ENCODE measurements at regions not wholly inside any gene's neighbourhood (a gene's known extent, or its start where the extent isn't known, plus 50 kb on each side); places are given as distances from the start of the nearest gene placed in this dataset.
"Not testable (repeated sequence)": the region's sequence is repeated elsewhere in the genome, so short reads cannot be mapped to it uniquely, and the experiment has no call there.

DNA sequence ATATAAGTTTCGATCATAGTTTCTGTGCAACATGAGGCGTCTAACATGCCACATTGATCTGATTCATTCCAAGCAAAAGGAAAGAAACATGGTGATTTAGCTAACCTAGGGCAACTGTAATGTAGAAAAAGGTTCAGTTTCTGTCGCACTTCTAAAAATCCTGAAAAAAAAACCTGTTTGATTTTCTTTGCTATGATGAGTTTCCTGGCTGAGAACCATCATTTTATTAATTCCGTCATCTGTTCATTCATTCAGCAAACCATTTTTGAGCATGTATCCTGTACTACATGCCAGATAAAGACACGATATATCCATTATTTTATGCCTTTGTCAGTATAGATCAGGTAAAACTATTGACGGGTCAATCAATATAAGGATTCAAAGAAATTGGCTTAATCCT lies 932.6 kb downstream of the GALC start:
- DNase-seq, result no peak

- DNase-seq, result no peak
These were observed 933.7 kb downstream of the GALC start for GRCh38 chr14:87059060-87059839.

GRCh38 chr14:87055007-87055406 lies 938.0 kb downstream of the GALC start:
- no peak for DNase-seq

DNA sequence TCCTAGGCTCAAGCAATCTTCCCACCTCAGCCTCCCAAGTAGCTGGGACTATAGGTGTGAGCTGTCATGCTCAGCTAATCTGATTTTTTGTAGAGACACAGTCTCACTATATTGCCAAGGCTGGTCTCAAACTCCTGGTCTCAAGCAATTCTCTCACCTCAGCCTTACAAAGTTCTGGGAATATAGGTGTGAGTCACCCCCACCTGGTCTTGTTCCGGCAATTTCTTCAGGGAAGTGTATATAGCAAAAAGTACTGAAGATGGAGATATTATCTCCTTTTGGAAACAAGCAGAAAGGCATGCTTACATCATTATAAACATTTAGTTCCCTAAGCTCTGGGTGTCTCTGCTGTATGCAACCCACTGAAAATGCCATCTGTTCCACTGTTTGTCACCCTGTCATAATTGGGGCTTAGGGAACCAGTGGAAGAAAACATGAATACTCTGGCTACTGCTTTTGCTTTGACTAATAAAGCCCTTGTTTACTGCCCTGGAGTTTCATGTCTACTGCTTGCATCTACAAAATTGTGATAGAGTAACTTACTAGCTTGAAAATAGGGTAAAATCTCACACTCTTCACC lies 940.2 kb downstream of the GALC start:
- peak in 4 of 56 donors; percentile 6 to 28 (median 16) for DNase-seq

DNA sequence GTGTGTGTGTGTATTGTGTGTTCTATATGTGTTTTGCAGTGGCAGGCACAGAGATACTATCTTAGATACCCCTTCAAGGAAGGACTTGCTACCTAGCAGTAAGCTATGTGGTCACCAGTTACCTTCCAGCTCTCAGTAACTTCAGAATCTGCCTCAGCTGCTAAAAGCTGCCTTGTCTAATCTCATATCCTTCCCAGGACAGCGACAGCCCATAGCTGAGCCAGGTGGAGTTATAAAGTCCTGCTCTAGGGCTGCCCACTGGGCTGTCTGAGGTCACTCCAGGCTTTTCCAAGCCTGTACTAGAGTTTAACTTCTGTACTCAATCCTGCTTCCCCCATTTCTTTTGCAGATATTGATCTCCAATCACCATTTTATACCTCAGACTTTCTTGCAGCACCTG lies 942.6 kb downstream of the GALC start:
- no peak for DNase-seq

DNA sequence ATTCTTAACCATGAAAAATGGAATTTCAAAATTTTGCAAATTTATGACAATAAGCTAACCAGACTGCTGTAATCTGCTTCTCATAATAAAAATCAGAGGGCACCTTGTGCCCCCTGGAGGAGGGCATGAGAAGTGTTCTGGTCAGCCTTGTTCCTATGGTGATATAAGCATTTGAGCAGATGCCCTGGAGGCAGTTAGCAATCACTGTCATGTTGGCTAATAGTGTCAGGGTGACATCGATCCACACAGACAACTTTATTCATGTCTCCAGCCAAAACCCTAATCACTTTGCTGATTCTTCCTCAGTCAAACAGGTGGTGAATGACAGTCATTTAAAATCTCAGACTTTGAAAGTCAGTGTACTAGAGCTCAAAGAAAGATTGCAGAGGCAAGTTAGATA lies 943.0 kb downstream of the GALC start:
- DNase-seq, result no peak

GRCh38 chr14:87046960-87047359 lies 946.0 kb downstream of the GALC start:
- no peak for DNase-seq

GRCh38 chr14:87045956-87046355 lies 947.0 kb downstream of the GALC start:
- DNase-seq, result no peak

DNA sequence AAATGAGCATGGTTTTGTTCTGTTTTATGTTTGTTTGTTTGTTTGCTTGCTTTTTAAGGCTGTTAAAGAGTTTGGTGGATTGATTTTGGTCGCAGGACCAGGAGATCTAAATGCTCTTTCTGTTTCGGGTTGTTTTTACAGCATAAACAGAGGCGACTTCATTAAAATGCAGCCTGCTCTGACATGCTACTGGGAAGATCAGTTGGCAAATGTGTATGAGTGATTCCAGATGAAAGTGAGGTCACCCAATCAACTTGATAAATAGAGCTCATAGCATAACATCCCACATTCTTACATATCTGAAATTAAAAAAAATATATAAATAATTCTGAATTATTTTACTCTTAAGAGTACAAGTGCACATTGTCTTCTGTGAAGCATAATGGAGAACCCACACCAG lies 947.7 kb downstream of the GALC start:
- DNase-seq, result no peak

DNA sequence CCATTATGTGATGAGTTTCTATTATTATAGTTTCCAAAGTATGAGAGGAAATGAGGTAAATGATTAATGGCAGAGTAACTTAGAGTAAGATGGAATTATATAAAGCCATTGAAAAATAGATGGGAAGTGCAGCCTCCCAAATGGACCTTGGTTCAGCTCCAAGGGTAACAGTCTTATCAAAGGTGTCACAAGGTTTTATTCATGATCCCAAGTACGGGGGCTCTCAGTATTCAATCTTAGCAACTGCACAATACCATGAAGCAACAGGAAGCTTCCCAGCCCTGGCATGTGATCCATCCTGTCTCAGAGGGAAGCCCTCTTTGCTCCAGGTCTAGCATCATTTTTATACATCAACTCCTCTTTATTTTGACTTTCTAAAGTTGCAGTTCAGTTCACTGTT lies 948.2 kb downstream of the GALC start:
- DNase-seq, result no peak

- DNase-seq, result no peak
These were observed 949.2 kb downstream of the GALC start for GRCh38 chr14:87043667-87044200.

DNA sequence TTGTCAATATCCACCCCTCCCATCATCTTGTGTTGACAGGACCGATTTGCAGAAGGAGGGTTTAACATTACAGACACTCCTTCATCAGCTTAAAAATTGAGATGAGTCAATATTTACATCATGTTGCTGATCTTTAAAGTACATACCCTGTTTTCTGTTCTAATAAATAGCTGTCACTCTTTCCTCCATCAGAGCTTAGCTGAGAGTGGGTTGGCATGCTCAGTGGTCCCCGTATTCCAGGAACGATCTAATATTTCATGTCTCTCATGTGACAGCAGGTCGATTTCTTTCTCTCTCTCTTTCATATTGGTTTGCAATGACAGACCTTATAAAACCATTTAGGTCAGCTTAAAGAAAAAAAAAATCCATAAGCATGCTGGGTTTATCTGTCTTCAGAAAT lies 950.6 kb downstream of the GALC start:
- DNase-seq, result no peak

- DNase-seq, result no peak
These were observed 951.5 kb downstream of the GALC start for GRCh38 chr14:87041290-87042020.

- no peak for DNase-seq
These were observed 958.3 kb downstream of the GALC start for GRCh38 chr14:87034680-87035079.

DNA sequence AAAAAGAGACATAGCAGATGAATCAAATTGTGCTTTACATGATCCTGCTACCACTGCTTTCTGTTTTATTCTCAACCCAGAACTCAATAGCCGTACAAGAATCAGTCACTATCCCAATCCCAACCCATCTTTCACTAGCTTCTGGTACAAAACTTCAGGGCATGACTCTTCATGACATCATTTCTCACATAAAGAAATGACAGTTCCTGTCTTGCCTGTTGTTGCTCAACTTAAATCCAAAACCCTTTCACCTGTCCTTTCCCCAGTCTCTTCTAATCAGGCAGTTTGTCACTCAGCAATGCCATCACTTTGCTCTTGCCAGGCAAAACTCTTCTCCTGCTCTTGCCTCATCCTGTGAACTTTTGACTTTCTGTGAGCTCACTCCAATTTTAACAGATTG lies 962.8 kb downstream of the GALC start:
- DNase-seq, result no peak

GRCh38 chr14:87020106-87020505 lies 972.9 kb downstream of the GALC start:
- not testable (repeated sequence) for DNase-seq

GRCh38 chr14:87018294-87018693 lies 974.7 kb downstream of the GALC start:
- DNase-seq, result no peak

DNA sequence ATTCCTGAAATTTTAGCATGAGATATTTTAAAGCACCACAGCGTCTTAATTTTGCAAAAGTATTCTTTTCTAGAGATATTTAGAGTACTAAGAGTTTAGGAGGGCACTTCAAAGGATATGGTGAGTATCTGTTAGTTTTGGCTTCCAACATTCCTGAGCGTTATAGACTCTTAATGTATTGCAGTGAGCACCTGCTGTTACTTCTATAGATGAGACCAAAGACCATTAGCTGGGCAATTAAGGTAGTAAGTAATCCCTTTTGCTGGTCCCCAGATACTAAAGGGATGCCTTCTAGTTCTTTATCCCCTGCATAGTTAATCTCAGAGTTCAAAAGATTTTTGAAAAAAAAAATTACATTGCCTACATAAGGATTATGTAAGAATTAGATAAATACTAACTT lies 975.6 kb downstream of the GALC start:
- DNase-seq, result no peak

DNA sequence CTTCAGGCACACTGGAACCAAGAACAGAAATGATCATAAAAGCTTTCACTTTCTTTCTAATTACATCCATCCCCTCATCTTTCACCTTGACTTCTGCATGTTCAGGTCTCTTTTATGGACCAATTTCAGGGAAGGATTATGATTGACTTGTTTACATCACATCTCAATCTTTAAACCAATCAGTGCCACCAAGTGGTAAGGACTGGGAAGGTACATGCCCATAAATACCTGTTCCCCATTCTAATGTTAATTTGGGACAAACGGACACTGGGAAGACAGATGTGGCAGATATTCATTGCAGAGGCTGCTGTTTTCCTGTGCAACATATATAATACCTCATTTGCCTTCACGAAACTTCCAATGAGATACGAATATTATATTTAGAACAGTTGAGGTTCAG lies 978.1 kb downstream of the GALC start:
- no peak for DNase-seq

- no peak for DNase-seq
These were observed 979.4 kb downstream of the GALC start for GRCh38 chr14:87013583-87013982.

- no peak for DNase-seq
These were observed 984.0 kb downstream of the GALC start for GRCh38 chr14:87008965-87009364.

GRCh38 chr14:87005280-87005679 lies 987.7 kb downstream of the GALC start:
- no peak for DNase-seq

Data from amygdala (tissue), 56 donors.